Retinal pigment epithelial cell (primary cell): ENCODE measurements at regions not wholly inside any gene's neighbourhood (a gene's known extent, or its start where the extent isn't known, plus 50 kb on each side); places are given as distances from the start of the nearest gene placed in this dataset.
"Not testable (repeated sequence)": the region's sequence is repeated elsewhere in the genome, so short reads cannot be mapped to it uniquely, and the experiment has no call there.

Experiments used
- DNase-seq: peaks from one replicate; pipeline ENCODE4 v3.0.0-alpha.2; 2010; ENCODE audit warnings: low read depth
- H3K4me3 ChIP-seq: 2 replicates; pipeline ENCODE4 v1.5.1; 2011; ENCODE audit warnings: mild to moderate bottlenecking, low read length, control low read depth, moderate library complexity
- CTCF ChIP-seq: conservative IDR thresholded peaks from 2 replicates; pipeline ENCODE4 v1.5.1; 2011; ENCODE audit warnings: low read depth, low read length, control low read depth, inconsistent platforms

GRCh38 chr2:189348369-189348768 is 92.9 kb upstream of the WDR75 start:
- H3K4me3 ChIP-seq: no peak overlapping the region
- DNase-seq: no peak
- TF ChIP-seq CTCF: no peak

GRCh38 chr2:189350540-189351209 is 90.6 kb upstream of the WDR75 start:
- TF ChIP-seq CTCF: no peak
- no peak overlapping the region for H3K4me3 ChIP-seq
- DNase-seq: peak; percentile 64

- not testable (repeated sequence) for H3K4me3 ChIP-seq, DNase-seq
These were observed 89.3 kb upstream of the WDR75 start for GRCh38 chr2:189351933-189352332.

GRCh38 chr2:189357375-189357774 is 83.9 kb upstream of the WDR75 start:
- not testable (repeated sequence) for H3K4me3 ChIP-seq, DNase-seq

- H3K4me3 ChIP-seq: no peak overlapping the region
- no peak for DNase-seq
These were observed 80.4 kb upstream of the WDR75 start for GRCh38 chr2:189360861-189361260.

GRCh38 chr2:189362283-189362682 is 79.0 kb upstream of the WDR75 start:
- TF ChIP-seq CTCF: no peak
- no peak overlapping the region for H3K4me3 ChIP-seq
- no peak for DNase-seq

More at GRCh38 chr2:189360861-189361260, 80.4 kb upstream of the WDR75 start:
- no peak for TF ChIP-seq CTCF

GRCh38 chr2:189363559-189363958 is 77.7 kb upstream of the WDR75 start:
- no peak for TF ChIP-seq CTCF
- H3K4me3 ChIP-seq: no peak overlapping the region
- no peak for DNase-seq

GRCh38 chr2:189364607-189365006 is 76.7 kb upstream of the WDR75 start:
- no peak for TF ChIP-seq CTCF
- DNase-seq: no peak
- H3K4me3 ChIP-seq: no peak overlapping the region
